ENCODE measurements at regions not wholly inside any gene's neighbourhood (a gene's known extent, or its start where the extent isn't known, plus 50 kb on each side); places are given as distances from the start of the nearest gene placed in this dataset.

- no peak for TF ChIP-seq CTCF (IDR thresholded peaks at IDR 0.05; ENCODE audit: low read length)
- no peak for TF ChIP-seq EZH2 (IDR thresholded peaks at IDR 0.05; ENCODE audit: borderline replicate concordance, low read length)
- Histone ChIP-seq H4K20me1 (ENCODE audit: insufficient read depth, low read length) (no peaks in the 10 kb centered on the region), H3K9ac (ENCODE audit: low read length) (no peak overlapping the region), H3K79me2 (ENCODE audit: insufficient read depth, low read length) (no peaks in the 10 kb centered on the region), H3F3A (ENCODE audit: insufficient read depth, low read length) (no peaks in the 10 kb centered on the region), H3K4me1 (ENCODE audit: insufficient read depth, low read length, severe bottlenecking) (no peaks in the 10 kb centered on the region), H3K27me3 (ENCODE audit: insufficient read depth, low read length) (no peaks in the 10 kb centered on the region), H3K27ac (ENCODE audit: low read depth, low read length, poor library complexity, severe bottlenecking) (no peak overlapping the region), H3K9me3 (ENCODE audit: low read length) (no peaks in the 10 kb centered on the region), H3K4me3 (ENCODE audit: low read depth, low read length, poor library complexity, severe bottlenecking) (no peak overlapping the region), H3K36me3 (ENCODE audit: insufficient read depth, low read length) (no peaks in the 10 kb centered on the region), H2AFZ (ENCODE audit: low read length) (no peak overlapping the region), H3K4me2 (ENCODE audit: low read length) (no peak overlapping the region), H3K9me2 (ENCODE audit: low read depth, low read length) (no peaks in the 10 kb centered on the region)
Observed at GRCh38 chr18:56210520-56210919, 427.9 kb downstream of the TXNL1 start.

GRCh38 chr18:56207989-56208388 lies 430.4 kb downstream of the TXNL1 start:
- TF ChIP-seq CTCF (IDR thresholded peaks at IDR 0.05; ENCODE audit: low read length) (no peak), EZH2 (IDR thresholded peaks at IDR 0.05; ENCODE audit: borderline replicate concordance, low read length) (no peak)
- H3K79me2 ChIP-seq (ENCODE audit: insufficient read depth, low read length): no peaks in the 10 kb centered on the region
- no peaks in the 10 kb centered on the region for H3K9me2 ChIP-seq (ENCODE audit: low read depth, low read length)
- H3K27ac ChIP-seq (ENCODE audit: low read depth, low read length, poor library complexity, severe bottlenecking): no peak overlapping the region
- no peaks in the 10 kb centered on the region for H3K9me3 ChIP-seq (ENCODE audit: low read length)
- H2AFZ ChIP-seq (ENCODE audit: low read length): no peak overlapping the region
- H4K20me1 ChIP-seq (ENCODE audit: insufficient read depth, low read length): no peaks in the 10 kb centered on the region
- H3K4me2 ChIP-seq (ENCODE audit: low read length): no peak overlapping the region
- H3K36me3 ChIP-seq (ENCODE audit: insufficient read depth, low read length): no peaks in the 10 kb centered on the region
- H3K4me3 ChIP-seq (ENCODE audit: low read depth, low read length, poor library complexity, severe bottlenecking): no peak overlapping the region
- H3F3A ChIP-seq (ENCODE audit: insufficient read depth, low read length): no peaks in the 10 kb centered on the region
- no peaks in the 10 kb centered on the region for H3K4me1 ChIP-seq (ENCODE audit: insufficient read depth, low read length, severe bottlenecking)
- no peaks in the 10 kb centered on the region for H3K27me3 ChIP-seq (ENCODE audit: insufficient read depth, low read length)
- H3K9ac ChIP-seq (ENCODE audit: low read length): no peak overlapping the region

- Histone ChIP-seq H3K9ac (ENCODE audit: low read length) (no peak overlapping the region), H3K9me3 (ENCODE audit: low read length) (no peaks in the 10 kb centered on the region), H3K79me2 (ENCODE audit: insufficient read depth, low read length) (no peaks in the 10 kb centered on the region), H3K4me2 (ENCODE audit: low read length) (no peak overlapping the region), H3K4me3 (ENCODE audit: low read depth, low read length, poor library complexity, severe bottlenecking) (no peak overlapping the region), H3K27ac (ENCODE audit: low read depth, low read length, poor library complexity, severe bottlenecking) (no peak overlapping the region), H3F3A (ENCODE audit: insufficient read depth, low read length) (no peaks in the 10 kb centered on the region), H2AFZ (ENCODE audit: low read length) (no peak overlapping the region), H4K20me1 (ENCODE audit: insufficient read depth, low read length) (no peaks in the 10 kb centered on the region), H3K36me3 (ENCODE audit: insufficient read depth, low read length) (no peaks in the 10 kb centered on the region), H3K27me3 (ENCODE audit: insufficient read depth, low read length) (no peaks in the 10 kb centered on the region), H3K4me1 (ENCODE audit: insufficient read depth, low read length, severe bottlenecking) (no peaks in the 10 kb centered on the region), H3K9me2 (ENCODE audit: low read depth, low read length) (no peaks in the 10 kb centered on the region)
- TF ChIP-seq CTCF (IDR thresholded peaks at IDR 0.05; ENCODE audit: low read length) (no peak), EZH2 (IDR thresholded peaks at IDR 0.05; ENCODE audit: borderline replicate concordance, low read length) (no peak)
Observed at GRCh38 chr18:56204052-56204451, 434.3 kb downstream of the TXNL1 start.

Measured in OCI-LY1 (cell line).